ENCODE measurements at regions not wholly inside any gene's neighbourhood (a gene's known extent, or its start where the extent isn't known, plus 50 kb on each side); places are given as distances from the start of the nearest gene placed in this dataset.

DNA sequence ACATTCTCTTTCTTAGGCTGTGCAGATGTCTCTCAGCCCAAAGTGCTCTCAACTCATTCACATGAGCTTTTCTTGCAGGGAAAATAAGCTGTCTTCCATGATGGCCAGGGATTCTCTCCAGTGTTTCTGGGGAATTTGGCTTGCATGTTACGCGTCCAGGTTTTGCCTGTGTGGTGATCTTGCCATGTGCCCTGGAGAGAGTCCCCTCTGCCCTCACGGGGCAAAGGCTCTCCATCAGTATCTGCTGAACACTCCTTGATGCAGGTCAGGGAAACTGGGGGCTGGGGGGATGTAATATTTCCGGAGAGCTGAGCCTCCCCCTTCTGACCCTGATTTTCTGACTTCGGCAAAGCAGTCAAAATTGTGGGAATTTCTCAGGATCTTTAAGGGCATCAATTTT, 87.6 kb downstream of the ACKR3 start:
- Histone ChIP-seq H3K36me3 (ENCODE audit: insufficient read depth, low read length) (no peaks in the 10 kb centered on the region), H3K9ac (ENCODE audit: low read length) (no peak overlapping the region), H3K27ac (ENCODE audit: low read depth, low read length) (no peak overlapping the region), H3K27me3 (ENCODE audit: control insufficient read depth in 1 of 2, insufficient read depth in 2 of 2, low read length in 2 of 2) (no peaks in the 10 kb centered on the region), H3K4me1 (ENCODE audit: insufficient read depth, low read length) (peaks cover 28% of the 10 kb centered on the region), H3K4me3 (ENCODE audit: low read depth in 1 of 2, low read length in 2 of 2) (no peak overlapping the region), H3K9me3 (ENCODE audit: low read length) (no peaks in the 10 kb centered on the region)

DNA sequence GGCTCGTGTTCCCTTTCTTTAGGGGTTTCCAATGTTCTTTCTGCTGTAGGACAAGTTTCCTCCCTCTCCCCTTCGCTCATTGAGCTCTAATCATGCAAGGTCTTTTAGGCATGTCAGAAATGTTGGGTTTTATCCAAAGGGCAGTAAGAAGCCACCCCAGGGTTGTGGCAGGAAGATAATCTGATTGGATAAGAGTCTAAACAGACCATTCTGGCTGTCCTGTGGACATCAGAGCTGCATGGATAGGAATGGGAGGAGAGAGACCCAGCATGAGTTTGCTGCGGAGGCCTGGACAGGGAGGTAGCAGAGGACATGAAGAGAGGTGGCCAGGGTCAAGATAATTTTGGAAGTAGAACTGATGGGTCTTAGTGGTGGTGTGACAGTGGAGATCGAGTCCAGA, 88.2 kb downstream of the ACKR3 start:
- no peaks in the 10 kb centered on the region for H3K9me3 ChIP-seq (ENCODE audit: low read length)
- H3K27ac ChIP-seq (ENCODE audit: low read depth, low read length), result no peak overlapping the region
- no peaks in the 10 kb centered on the region for H3K27me3 ChIP-seq (ENCODE audit: control insufficient read depth in 1 of 2, insufficient read depth in 2 of 2, low read length in 2 of 2)
- H3K36me3 ChIP-seq (ENCODE audit: insufficient read depth, low read length), result no peaks in the 10 kb centered on the region
- H3K9ac ChIP-seq (ENCODE audit: low read length), result no peak overlapping the region
- H3K4me3 ChIP-seq (ENCODE audit: low read depth in 1 of 2, low read length in 2 of 2), result no peak overlapping the region
- peaks cover 34% of the 10 kb centered on the region for H3K4me1 ChIP-seq (ENCODE audit: insufficient read depth, low read length)

DNA sequence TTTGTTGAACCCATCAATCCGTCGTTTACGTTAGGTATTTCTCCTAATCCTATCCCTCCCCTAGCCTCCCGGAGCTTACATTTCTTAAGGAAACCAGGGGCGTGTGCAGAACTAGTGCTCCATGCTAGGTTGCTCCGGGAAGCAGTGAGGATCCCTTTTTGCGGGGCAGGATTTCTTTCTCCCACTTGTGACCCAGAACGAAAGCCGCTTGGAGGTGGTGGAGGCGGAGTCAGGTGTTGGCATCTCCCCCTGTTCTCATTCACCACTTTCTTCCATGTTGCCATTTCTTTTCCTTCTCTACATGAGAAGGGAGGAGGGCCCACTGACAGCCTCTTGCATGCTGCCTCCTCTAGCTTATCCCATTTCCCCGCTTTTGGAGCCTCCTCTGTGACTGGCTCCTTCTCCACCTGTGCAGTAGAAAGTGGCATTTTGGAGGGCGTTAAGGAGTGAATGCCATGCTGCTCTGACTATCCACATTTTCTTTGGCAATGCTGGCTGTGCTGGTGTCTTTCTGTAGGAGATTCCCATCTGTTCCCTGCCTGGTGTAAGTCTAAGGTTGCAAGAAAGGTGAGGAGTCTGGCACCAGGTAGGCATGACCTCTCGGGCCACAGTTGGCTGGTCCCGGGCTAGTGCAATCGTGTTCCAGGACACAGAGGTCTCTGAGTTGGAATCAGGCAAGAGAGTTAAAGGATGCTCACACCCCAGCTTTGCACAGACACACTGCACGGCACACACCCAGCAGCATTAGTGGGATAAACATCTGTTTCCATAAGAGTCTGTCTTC, 89.5 kb downstream of the ACKR3 start:
- Histone ChIP-seq H3K9ac (ENCODE audit: low read length) (no peak overlapping the region), H3K4me3 (ENCODE audit: low read depth in 1 of 2, low read length in 2 of 2) (peak overlapping the region in 1 of 2 donors; percentile 1), H3K27me3 (ENCODE audit: control insufficient read depth in 1 of 2, insufficient read depth in 2 of 2, low read length in 2 of 2) (no peaks in the 10 kb centered on the region), H3K27ac (ENCODE audit: low read depth, low read length) (no peak overlapping the region), H3K4me1 (ENCODE audit: insufficient read depth, low read length) (peaks cover 48% of the 10 kb centered on the region), H3K9me3 (ENCODE audit: low read length) (no peaks in the 10 kb centered on the region), H3K36me3 (ENCODE audit: insufficient read depth, low read length) (no peaks in the 10 kb centered on the region)

DNA sequence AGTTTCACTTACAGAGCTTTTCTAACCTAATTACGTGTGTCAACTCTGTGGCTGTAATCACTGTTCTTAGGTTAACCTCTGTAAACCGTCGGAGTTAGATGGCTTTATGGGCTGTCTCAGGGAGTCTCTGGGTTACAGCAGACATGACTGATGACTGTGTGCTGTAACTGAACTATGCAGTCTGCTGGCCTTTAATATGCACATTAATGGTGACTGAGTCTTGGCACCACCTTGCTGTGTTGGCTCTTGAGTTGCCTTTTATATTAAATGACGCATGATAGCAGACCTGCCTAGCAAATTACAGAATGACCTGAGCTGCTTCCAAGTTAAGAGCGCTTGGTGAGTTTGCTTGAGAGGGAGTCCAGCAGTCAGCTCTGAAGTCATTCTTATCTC, 90.1 kb downstream of the ACKR3 start:
- no peaks in the 10 kb centered on the region for H3K27me3 ChIP-seq (ENCODE audit: control insufficient read depth in 1 of 2, insufficient read depth in 2 of 2, low read length in 2 of 2)
- H3K36me3 ChIP-seq (ENCODE audit: insufficient read depth, low read length), result no peaks in the 10 kb centered on the region
- peak overlapping the region in 1 of 2 donors; percentile 1 for H3K4me3 ChIP-seq (ENCODE audit: low read depth in 1 of 2, low read length in 2 of 2)
- H3K9me3 ChIP-seq (ENCODE audit: low read length), result no peaks in the 10 kb centered on the region
- no peak overlapping the region for H3K9ac ChIP-seq (ENCODE audit: low read length)
- H3K4me1 ChIP-seq (ENCODE audit: insufficient read depth, low read length), result peaks cover 48% of the 10 kb centered on the region
- H3K27ac ChIP-seq (ENCODE audit: low read depth, low read length), result no peak overlapping the region

DNA sequence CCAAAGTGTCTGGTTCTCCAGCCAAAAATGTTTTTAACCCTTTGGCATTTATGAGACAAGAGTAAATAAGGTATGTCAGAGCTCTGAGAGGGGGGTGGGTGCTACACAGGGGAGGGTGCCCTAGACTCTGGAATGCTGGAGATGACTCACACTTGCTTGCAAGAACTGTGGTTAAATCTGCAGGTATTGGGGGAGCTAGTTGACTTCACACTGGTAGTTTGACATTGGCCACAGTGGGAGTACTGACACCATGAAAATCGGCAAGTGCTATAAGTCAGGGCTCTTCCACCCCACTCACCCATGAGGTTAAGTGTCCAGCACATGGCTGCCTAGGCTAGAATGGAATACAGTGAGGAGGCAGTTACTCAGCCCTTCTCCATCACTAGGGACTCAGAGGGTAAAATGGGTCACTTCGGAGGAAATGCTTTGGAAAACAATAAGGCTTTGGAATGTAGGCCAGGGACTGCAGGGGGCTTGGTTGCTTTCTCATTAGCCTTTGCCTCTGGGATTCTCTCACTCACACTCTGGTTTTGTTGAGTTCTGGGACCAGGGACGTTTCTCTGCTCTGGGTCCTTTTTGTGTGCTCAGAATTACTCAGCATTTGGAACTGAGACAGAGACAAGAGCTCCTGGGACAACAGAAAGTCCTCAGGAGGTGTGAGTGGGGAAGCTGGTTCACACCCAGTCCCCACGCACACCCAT, 91.6 kb downstream of the ACKR3 start:
- H3K9ac ChIP-seq (ENCODE audit: low read length), result no peak overlapping the region
- H3K9me3 ChIP-seq (ENCODE audit: low read length), result no peaks in the 10 kb centered on the region
- peaks cover 48% of the 10 kb centered on the region for H3K4me1 ChIP-seq (ENCODE audit: insufficient read depth, low read length)
- H3K27me3 ChIP-seq (ENCODE audit: control insufficient read depth in 1 of 2, insufficient read depth in 2 of 2, low read length in 2 of 2), result no peaks in the 10 kb centered on the region
- no peaks in the 10 kb centered on the region for H3K36me3 ChIP-seq (ENCODE audit: insufficient read depth, low read length)
- peak overlapping the region; percentile 12 for H3K27ac ChIP-seq (ENCODE audit: low read depth, low read length)
- H3K4me3 ChIP-seq (ENCODE audit: low read depth in 1 of 2, low read length in 2 of 2), result no peak overlapping the region

DNA sequence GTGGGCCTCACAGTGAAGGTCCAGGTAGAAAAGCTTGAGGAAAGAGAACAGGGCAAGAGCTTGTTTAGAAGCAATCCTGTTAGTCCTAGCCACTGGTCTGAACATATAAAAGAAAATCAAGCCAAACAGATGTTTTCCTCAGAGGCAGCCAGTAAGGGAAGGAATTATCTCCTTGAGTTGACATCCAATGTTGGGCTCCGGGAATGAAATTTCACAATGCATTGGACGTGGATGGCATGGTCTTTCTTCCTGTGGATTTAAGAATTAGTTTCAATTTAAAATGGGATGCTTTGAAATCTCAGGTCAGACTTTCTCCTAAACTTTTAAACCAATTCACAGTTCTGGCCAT, 92.1 kb downstream of the ACKR3 start:
- H3K27ac ChIP-seq (ENCODE audit: low read depth, low read length), result peak overlapping the region; percentile 12
- H3K4me3 ChIP-seq (ENCODE audit: low read depth in 1 of 2, low read length in 2 of 2), result no peak overlapping the region
- H3K9me3 ChIP-seq (ENCODE audit: low read length), result no peaks in the 10 kb centered on the region
- H3K4me1 ChIP-seq (ENCODE audit: insufficient read depth, low read length), result peaks cover 48% of the 10 kb centered on the region
- H3K36me3 ChIP-seq (ENCODE audit: insufficient read depth, low read length), result no peaks in the 10 kb centered on the region
- no peaks in the 10 kb centered on the region for H3K27me3 ChIP-seq (ENCODE audit: control insufficient read depth in 1 of 2, insufficient read depth in 2 of 2, low read length in 2 of 2)
- H3K9ac ChIP-seq (ENCODE audit: low read length), result no peak overlapping the region

DNA sequence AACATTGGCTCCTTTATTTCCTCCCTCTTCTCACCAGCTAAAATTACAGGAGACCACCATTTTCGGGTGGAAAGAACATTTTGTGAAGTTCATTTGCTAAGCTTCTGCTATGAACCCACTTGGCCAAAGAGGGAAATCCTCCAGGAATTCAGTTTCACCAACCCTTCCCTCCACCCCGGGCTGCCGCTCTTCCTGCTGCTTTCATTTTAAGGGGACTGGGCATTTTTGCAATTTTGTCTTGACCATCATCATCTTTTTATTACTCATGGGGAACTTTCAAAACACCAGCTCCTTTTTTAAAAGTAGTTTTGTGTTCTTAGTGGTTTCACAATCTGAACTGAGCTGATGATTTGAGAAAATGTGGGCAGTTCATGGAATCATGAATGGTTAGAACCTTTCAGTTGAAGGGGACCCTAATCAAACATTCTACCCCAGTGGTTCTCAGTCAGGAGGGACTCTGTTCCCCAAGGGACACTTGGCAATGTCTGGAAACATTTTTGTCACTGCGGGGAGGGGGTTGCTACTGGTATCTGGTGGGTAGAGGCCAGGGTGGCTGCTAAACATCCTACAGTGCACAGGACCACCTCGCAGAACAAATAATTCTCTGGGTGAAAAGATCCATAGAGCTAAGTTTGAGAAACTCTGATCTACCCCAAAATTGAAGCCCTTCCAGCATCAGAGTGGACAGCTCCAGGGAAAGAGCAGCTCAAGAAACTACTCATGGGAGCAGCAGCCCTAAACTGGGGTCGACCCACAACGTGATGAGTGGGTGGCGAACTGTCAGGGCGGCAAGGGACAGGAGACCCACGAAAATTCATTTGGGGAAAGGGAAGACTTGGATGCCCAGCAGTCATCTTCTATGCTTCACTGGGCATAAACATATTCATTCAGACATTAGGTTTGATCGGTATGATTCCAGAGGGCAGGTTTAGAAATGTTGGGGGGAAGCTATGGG, 92.9 kb downstream of the ACKR3 start:
- Histone ChIP-seq H3K4me3 (ENCODE audit: low read depth in 1 of 2, low read length in 2 of 2) (no peak overlapping the region), H3K4me1 (ENCODE audit: insufficient read depth, low read length) (peaks cover 48% of the 10 kb centered on the region), H3K36me3 (ENCODE audit: insufficient read depth, low read length) (no peaks in the 10 kb centered on the region), H3K27ac (ENCODE audit: low read depth, low read length) (peak overlapping the region; percentile 47), H3K27me3 (ENCODE audit: control insufficient read depth in 1 of 2, insufficient read depth in 2 of 2, low read length in 2 of 2) (no peaks in the 10 kb centered on the region), H3K9me3 (ENCODE audit: low read length) (no peaks in the 10 kb centered on the region), H3K9ac (ENCODE audit: low read length) (no peak overlapping the region)

DNA sequence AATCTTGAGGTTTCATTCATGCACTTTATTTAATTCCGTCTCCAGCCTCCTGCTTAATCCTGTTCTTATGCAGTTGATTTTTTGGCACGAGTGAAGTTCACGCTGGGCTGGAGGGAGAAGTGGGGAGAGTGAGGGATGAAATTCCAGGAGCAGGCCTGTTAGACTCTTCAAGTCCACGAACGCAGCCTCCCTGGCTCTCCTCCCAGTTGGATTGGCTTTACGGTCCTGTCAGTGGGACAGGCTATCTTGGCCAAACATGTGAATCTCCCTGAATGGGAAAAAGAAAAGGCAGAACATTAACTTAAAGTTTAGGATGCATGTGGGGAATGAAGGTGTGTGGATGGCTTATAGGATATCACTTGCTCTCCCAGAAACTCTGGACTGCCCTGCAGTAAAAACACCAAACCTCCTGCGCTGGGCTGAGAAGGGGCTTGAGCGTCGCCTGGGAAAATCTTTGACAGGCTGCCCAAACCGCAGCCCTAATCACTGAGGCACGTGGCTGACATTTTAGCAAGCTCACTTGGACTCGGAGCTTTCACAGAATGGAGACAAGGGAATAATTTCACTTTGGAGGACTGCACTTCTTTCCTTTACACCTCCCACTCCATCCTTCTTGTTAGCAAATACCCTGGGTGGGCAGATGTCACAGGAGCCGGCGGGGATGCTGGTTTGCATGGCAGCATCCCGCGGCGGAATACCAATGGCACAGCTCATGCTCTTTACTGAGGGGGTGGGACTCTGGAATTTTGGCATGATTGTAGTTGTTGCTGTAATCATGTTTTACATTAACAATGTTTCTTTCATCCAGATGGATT, 93.9 kb downstream of the ACKR3 start:
- H3K9me3 ChIP-seq (ENCODE audit: low read length), result no peaks in the 10 kb centered on the region
- no peak overlapping the region for H3K9ac ChIP-seq (ENCODE audit: low read length)
- H3K27ac ChIP-seq (ENCODE audit: low read depth, low read length), result peak overlapping the region; percentile 47
- H3K36me3 ChIP-seq (ENCODE audit: insufficient read depth, low read length), result no peaks in the 10 kb centered on the region
- H3K4me3 ChIP-seq (ENCODE audit: low read depth in 1 of 2, low read length in 2 of 2), result no peak overlapping the region
- no peaks in the 10 kb centered on the region for H3K27me3 ChIP-seq (ENCODE audit: control insufficient read depth in 1 of 2, insufficient read depth in 2 of 2, low read length in 2 of 2)
- H3K4me1 ChIP-seq (ENCODE audit: insufficient read depth, low read length), result peaks cover 48% of the 10 kb centered on the region

DNA sequence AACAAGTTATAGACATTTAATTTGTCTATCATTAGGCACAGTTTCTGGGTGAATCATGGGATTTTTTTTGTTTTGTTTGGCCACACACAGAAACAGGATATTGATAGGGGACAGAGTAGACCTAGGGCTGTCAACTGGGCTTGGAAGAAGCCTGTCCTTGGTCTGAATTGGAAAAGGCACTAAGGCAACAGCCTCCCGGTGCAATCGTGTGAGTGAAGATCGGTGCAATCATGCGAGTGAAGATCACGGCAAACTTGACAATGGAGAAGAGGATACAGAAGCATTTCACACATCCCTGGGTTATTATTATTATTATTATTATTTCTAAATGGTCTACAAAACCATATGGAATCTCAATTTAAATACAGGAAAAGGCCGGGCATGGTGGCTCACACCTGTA, 94.5 kb downstream of the ACKR3 start:
- H3K9ac ChIP-seq (ENCODE audit: low read length), result no peak overlapping the region
- peak overlapping the region; percentile 47 for H3K27ac ChIP-seq (ENCODE audit: low read depth, low read length)
- H3K4me1 ChIP-seq (ENCODE audit: insufficient read depth, low read length), result peaks cover 46% of the 10 kb centered on the region

DNA sequence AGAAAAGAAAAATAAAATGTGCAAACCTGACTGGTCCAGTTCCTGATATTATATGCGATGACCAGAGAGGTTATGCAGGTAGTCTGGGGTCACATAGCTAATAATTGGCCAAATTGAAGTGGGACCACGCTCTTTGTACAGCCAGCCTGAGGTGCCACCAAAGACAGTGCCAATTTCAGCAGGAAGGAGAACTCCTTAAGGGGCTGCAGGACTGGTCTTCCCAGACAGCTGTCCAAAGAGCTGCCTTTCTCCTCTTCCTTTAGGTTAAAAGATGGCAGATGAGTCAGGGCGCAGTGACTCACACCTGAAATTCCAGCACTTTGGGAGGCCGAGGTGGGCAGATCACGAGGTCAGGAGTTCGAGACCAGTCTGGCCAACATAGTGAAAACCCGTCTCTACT, 95.5 kb downstream of the ACKR3 start:
- H3K36me3 ChIP-seq (ENCODE audit: insufficient read depth, low read length), result no peaks in the 10 kb centered on the region
- H3K9ac ChIP-seq (ENCODE audit: low read length), result no peak overlapping the region
- no peak overlapping the region for H3K27ac ChIP-seq (ENCODE audit: low read depth, low read length)
- H3K4me3 ChIP-seq (ENCODE audit: low read depth in 1 of 2, low read length in 2 of 2), result no peak overlapping the region
- H3K27me3 ChIP-seq (ENCODE audit: control insufficient read depth in 1 of 2, insufficient read depth in 2 of 2, low read length in 2 of 2), result no peaks in the 10 kb centered on the region
- H3K9me3 ChIP-seq (ENCODE audit: low read length), result no peaks in the 10 kb centered on the region
- H3K4me1 ChIP-seq (ENCODE audit: insufficient read depth, low read length), result peaks cover 39% of the 10 kb centered on the region

More for the DNA sequence above, 94.5 kb downstream of the ACKR3 start:
- Histone ChIP-seq H3K9me3 (ENCODE audit: low read length) (no peaks in the 10 kb centered on the region), H3K27me3 (ENCODE audit: control insufficient read depth in 1 of 2, insufficient read depth in 2 of 2, low read length in 2 of 2) (no peaks in the 10 kb centered on the region), H3K4me3 (ENCODE audit: low read depth in 1 of 2, low read length in 2 of 2) (no peak overlapping the region), H3K36me3 (ENCODE audit: insufficient read depth, low read length) (no peaks in the 10 kb centered on the region)

Data from muscle layer of colon (tissue), 2 donors.